Peyer's patch (tissue), 4 donors: ENCODE measurements at regions not wholly inside any gene's neighbourhood (a gene's known extent, or its start where the extent isn't known, plus 50 kb on each side); places are given as distances from the start of the nearest gene placed in this dataset.

Source experiments
- CTCF ChIP-seq, 6 experiments: fragments of 450-650 bp in 4 of 6; fragments of 200-600 bp in 2 of 6; sonication (generic) in 1 of 6; IDR thresholded peaks; one replicate each; pipeline ENCODE4 v1.5.1; 2017 to 2019; ENCODE audit warnings: antibody characterized with exemption in 6 of 6, mild to moderate bottlenecking in 3 of 6, moderate library complexity in 1 of 6
- POLR2A ChIP-seq, 2 donors: fragments of 450-650 bp; IDR thresholded peaks; one replicate each; pipeline ENCODE4 v1.5.1; 2017; ENCODE audit warnings: antibody characterized with exemption in 2 of 2, mild to moderate bottlenecking in 2 of 2, moderate library complexity in 2 of 2

GRCh38 chr14:97506626-97507025 is 709.4 kb downstream of the VRK1 start:
- TF ChIP-seq POLR2A (IDR thresholded peaks at IDR 0.05) (no peak), CTCF (IDR thresholded peaks at IDR 0.05) (no peak)
